ENCODE measurements at regions not wholly inside any gene's neighbourhood (a gene's known extent, or its start where the extent isn't known, plus 50 kb on each side); places are given as distances from the start of the nearest gene placed in this dataset.
"Not testable (repeated sequence)": the region's sequence is repeated elsewhere in the genome, so short reads cannot be mapped to it uniquely, and the experiment has no call there.

DNA sequence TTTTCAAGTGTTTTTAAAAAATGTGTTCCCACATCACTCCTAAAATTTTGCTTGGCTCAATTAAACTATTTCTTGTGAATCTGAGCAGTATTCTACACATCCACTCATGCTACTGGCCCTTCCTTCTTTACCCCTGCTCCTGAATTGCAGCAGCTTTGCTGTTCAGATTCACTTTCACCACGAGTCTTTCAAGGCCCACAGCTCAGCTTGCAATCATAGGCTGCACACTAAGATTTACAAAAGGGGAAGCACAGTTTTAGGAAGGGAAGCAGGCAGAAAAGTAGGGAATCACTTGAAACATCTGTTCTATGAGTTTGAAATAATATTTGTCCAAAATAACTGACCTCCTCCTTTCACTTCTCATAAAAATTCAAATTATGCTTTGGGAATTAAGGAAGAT, 70.9 kb upstream of the EDEM3 start:
- DNase-seq (ENCODE audit: insufficient read length, low spot score) (no peak), FAIRE-seq (peak; percentile 58)

DNA sequence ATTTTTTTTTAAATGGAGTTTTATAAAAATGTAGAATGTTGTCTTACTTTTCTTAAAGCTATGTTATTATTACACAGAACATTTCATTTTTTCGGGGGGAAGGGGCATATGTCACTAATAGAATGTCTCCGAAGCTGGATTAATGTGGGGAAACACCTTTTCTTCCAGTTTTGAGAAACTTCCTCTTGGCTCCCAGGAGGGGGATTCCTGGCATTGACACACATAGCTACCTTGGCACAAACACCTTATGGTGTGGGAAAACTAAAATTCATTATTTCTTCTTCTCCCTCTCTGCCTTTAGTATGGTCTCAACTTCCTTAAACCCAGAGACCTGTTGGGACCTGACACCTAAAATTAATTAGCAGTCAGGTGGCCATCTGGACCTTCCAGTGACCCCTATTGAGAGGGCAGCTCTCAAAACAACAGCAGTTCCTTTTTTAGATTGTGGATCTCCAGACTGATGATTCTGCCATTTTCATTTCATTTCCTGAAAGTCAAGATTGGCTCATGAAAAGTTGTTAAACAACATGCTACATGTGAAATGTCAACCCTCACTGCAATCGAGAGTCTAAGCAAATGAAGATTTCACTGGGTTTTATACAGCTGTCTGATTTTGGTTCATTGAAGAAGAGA, 70.1 kb upstream of the EDEM3 start:
- no peak for DNase-seq (ENCODE audit: insufficient read length, low spot score)
- no peak for FAIRE-seq

More for the DNA sequence above, 70.9 kb upstream of the EDEM3 start:
- TF ChIP-seq PAX5 (IDR thresholded peaks at IDR 0.05; ENCODE audit: insufficient read depth, low read length, severe bottlenecking) (no peak), POU2F2 (IDR thresholded peaks at IDR 0.05; ENCODE audit: low read depth, low read length) (no peak), POLR2A (IDR thresholded peaks at IDR 0.05; ENCODE audit: low read depth, low read length) (no peak), SPI1 (IDR thresholded peaks at IDR 0.05; ENCODE audit: low read depth, low read length) (peak; percentile 20; the same call in 1 of the 2 replicates), TAF1 (IDR thresholded peaks at IDR 0.05; ENCODE audit: low read depth, low read length) (no peak), POLR2AphosphoS5 (IDR thresholded peaks at IDR 0.05; ENCODE audit: low read depth, low read length) (no peak)

DNA sequence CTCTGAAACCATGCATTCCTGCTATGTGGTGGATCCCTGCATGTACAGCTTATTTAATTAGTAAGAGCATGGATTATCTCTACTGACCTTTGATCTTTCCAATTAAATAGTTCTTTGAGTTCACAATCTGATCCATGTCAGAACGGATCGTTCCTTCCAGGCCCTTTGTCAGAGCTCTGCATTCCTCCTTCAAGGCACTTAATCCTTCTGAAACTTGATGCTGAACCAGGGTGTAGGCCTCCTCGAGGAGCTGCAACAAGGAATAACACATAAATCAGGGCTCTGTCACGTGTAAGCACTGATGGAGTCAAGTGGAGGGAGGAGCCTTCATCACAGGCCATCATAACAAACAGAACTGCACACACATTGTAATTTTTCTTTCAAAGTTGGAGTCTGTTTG, 68.4 kb upstream of the EDEM3 start:
- FAIRE-seq: no peak
- no peak for TF ChIP-seq POLR2A (IDR thresholded peaks at IDR 0.05; ENCODE audit: low read depth, low read length)
- TF ChIP-seq POLR2AphosphoS5 (IDR thresholded peaks at IDR 0.05; ENCODE audit: low read depth, low read length): no peak
- no peak for TF ChIP-seq POU2F2 (IDR thresholded peaks at IDR 0.05; ENCODE audit: low read depth, low read length)
- TF ChIP-seq TAF1 (IDR thresholded peaks at IDR 0.05; ENCODE audit: low read depth, low read length): no peak
- DNase-seq (ENCODE audit: insufficient read length, low spot score): no peak

More for the DNA sequence above, 70.1 kb upstream of the EDEM3 start:
- peak; percentile 57 for TF ChIP-seq SPI1 (IDR thresholded peaks at IDR 0.05; ENCODE audit: low read depth, low read length)
- TF ChIP-seq PAX5 (IDR thresholded peaks at IDR 0.05; ENCODE audit: insufficient read depth, low read length, severe bottlenecking): no peak

DNA sequence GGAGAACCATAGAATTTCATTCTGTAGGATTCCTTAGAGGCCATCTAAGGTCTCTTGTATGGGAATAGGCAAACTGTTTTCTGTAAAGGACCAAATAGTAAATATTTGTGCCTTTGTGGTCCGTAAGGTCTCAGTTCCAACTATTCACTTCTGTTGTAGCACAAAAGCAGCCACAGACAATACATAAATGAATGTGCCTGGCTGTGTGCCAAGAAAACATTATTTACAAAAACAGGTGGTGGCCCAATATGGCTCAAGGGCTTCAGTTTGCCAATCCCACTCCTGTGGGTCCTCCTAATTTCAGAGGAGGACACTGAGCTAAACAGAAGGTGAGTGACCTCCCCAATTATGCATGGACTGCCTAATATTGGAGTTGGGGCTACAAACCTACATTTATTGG, 67.6 kb upstream of the EDEM3 start:
- TF ChIP-seq POU2F2 (IDR thresholded peaks at IDR 0.05; ENCODE audit: low read depth, low read length): no peak
- TF ChIP-seq POLR2A (IDR thresholded peaks at IDR 0.05; ENCODE audit: low read depth, low read length): no peak
- TF ChIP-seq TAF1 (IDR thresholded peaks at IDR 0.05; ENCODE audit: low read depth, low read length): no peak
- no peak for TF ChIP-seq PAX5 (IDR thresholded peaks at IDR 0.05; ENCODE audit: insufficient read depth, low read length, severe bottlenecking)
- no peak for TF ChIP-seq SPI1 (IDR thresholded peaks at IDR 0.05; ENCODE audit: low read depth, low read length)
- TF ChIP-seq POLR2AphosphoS5 (IDR thresholded peaks at IDR 0.05; ENCODE audit: low read depth, low read length): no peak
- DNase-seq (ENCODE audit: insufficient read length, low spot score) (no peak), FAIRE-seq (no peak)

DNA sequence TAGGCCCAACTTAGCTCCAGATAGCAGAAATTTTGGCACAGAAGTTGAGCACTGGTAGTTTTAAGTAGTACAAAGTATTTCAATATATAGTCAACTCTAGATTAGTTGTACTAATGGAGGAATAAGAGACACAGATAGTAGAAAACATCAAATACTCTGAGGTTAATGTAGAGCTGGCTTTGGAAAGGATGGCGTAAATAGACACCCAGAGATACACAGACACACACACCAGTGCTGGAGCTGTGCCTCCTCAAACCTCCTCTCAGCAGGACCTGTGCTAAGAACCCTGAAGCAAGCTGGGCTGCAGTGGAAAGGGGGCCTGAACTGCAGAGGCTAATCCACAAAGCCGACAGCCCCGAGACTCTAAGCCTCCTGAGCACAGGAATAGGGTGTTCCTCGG, 67.0 kb upstream of the EDEM3 start:
- TF ChIP-seq PAX5 (IDR thresholded peaks at IDR 0.05; ENCODE audit: insufficient read depth, low read length, severe bottlenecking) (no peak), SPI1 (IDR thresholded peaks at IDR 0.05; ENCODE audit: low read depth, low read length) (no peak), POLR2A (IDR thresholded peaks at IDR 0.05; ENCODE audit: low read depth, low read length) (no peak), POLR2AphosphoS5 (IDR thresholded peaks at IDR 0.05; ENCODE audit: low read depth, low read length) (no peak)
- FAIRE-seq (no peak), DNase-seq (ENCODE audit: insufficient read length, low spot score) (no peak)

DNA sequence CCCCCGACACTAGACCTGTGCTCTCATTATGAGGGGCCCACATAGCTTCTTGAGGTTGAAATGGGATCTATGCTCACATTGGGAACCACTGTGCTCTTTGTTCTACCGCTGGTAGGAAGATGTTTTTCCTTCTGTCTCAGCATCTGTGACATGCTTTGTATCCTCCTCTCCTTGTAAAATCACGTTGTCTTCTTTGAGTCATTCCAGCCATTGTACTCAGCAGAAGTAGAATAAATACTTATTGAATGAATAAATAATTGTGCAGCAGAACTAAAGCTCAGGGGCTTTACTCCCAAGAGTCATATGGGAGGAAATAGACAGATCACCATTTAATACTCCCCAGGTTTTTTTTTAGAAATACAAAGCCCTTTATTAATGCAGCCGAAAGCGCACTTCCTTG, 66.3 kb upstream of the EDEM3 start:
- no peak for DNase-seq (ENCODE audit: insufficient read length, low spot score)
- no peak for TF ChIP-seq POU2F2 (IDR thresholded peaks at IDR 0.05; ENCODE audit: low read depth, low read length)
- no peak for TF ChIP-seq TAF1 (IDR thresholded peaks at IDR 0.05; ENCODE audit: low read depth, low read length)
- TF ChIP-seq POLR2AphosphoS5 (IDR thresholded peaks at IDR 0.05; ENCODE audit: low read depth, low read length): no peak
- TF ChIP-seq POLR2A (IDR thresholded peaks at IDR 0.05; ENCODE audit: low read depth, low read length): no peak
- TF ChIP-seq SPI1 (IDR thresholded peaks at IDR 0.05; ENCODE audit: low read depth, low read length): no peak
- TF ChIP-seq PAX5 (IDR thresholded peaks at IDR 0.05; ENCODE audit: insufficient read depth, low read length, severe bottlenecking): no peak
- FAIRE-seq: no peak

DNA sequence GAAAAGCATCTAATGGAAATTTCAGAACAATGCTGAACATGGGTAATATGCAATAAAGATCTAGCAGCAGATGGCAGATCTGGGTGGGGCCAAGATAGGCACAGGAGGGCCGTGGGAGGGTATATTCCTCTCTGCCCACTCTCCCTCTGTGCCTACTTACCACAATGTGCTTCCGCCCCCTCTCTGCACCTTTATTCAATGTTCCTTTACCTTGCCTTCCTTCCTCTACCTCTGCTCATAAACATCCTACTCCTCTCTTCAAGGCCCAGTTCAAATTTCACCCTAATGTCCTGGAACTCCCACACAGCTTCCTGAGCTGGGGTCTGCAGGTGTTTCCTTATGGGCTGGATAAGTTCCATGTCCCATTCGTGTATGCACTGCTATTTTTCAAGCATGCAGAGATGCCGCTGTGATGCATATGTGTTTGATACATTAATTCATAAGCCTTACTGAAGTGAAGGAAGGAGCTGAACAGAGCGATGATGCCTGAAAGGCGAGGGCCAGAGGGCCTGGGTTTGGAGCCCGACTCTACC, 65.6 kb upstream of the EDEM3 start:
- TF ChIP-seq POLR2A (IDR thresholded peaks at IDR 0.05; ENCODE audit: low read depth, low read length) (no peak), TAF1 (IDR thresholded peaks at IDR 0.05; ENCODE audit: low read depth, low read length) (no peak), PAX5 (IDR thresholded peaks at IDR 0.05; ENCODE audit: insufficient read depth, low read length, severe bottlenecking) (no peak), SPI1 (IDR thresholded peaks at IDR 0.05; ENCODE audit: low read depth, low read length) (no peak)
- FAIRE-seq: no peak
- no peak for DNase-seq (ENCODE audit: insufficient read length, low spot score)

DNA sequence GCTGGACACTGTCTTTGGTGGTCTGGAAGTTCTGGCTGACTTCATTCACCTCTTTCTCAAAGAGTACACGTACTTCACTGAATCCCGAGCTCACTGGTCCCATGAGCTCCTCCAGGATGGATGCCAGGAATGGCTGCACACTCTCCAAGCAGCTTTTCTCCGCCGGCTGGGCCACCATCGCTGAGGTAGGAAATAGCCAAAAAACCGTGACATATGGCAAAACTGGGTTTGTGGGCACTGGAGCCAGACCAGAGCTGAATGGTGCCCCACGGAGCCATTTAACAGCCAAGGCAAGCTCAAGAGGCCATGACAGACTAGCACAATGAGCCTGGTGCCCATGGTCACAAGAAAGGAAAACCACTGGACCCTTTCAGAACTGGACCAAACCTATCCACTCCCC, 64.0 kb upstream of the EDEM3 start:
- FAIRE-seq (no peak), DNase-seq (ENCODE audit: insufficient read length, low spot score) (no peak)
- TF ChIP-seq SPI1 (IDR thresholded peaks at IDR 0.05; ENCODE audit: low read depth, low read length): no peak
- TF ChIP-seq POU2F2 (IDR thresholded peaks at IDR 0.05; ENCODE audit: low read depth, low read length): no peak
- no peak for TF ChIP-seq POLR2A (IDR thresholded peaks at IDR 0.05; ENCODE audit: low read depth, low read length)
- TF ChIP-seq TAF1 (IDR thresholded peaks at IDR 0.05; ENCODE audit: low read depth, low read length): no peak
- no peak for TF ChIP-seq POLR2AphosphoS5 (IDR thresholded peaks at IDR 0.05; ENCODE audit: low read depth, low read length)
- TF ChIP-seq PAX5 (IDR thresholded peaks at IDR 0.05; ENCODE audit: insufficient read depth, low read length, severe bottlenecking): no peak

DNA sequence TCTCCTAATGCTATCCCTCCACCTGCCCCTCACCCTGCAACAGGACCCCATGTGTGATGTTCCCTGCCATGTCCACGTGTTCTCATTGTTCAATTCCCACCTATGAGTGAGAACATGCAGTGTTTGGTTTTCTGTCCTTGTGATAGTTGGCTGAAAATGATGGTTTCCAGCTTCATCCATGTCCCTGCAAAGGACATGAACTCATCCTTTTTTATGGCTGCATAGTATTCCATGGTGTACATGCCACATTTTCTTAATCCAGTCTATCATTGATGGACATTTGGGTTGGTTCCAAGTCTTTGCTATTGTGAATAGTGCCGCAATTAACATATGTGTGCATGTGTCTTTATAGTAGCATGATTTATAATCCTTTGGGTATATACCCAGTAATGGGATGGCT, 62.3 kb upstream of the EDEM3 start:
- not testable (repeated sequence) for DNase-seq (ENCODE audit: insufficient read length, low spot score); FAIRE-seq

DNA sequence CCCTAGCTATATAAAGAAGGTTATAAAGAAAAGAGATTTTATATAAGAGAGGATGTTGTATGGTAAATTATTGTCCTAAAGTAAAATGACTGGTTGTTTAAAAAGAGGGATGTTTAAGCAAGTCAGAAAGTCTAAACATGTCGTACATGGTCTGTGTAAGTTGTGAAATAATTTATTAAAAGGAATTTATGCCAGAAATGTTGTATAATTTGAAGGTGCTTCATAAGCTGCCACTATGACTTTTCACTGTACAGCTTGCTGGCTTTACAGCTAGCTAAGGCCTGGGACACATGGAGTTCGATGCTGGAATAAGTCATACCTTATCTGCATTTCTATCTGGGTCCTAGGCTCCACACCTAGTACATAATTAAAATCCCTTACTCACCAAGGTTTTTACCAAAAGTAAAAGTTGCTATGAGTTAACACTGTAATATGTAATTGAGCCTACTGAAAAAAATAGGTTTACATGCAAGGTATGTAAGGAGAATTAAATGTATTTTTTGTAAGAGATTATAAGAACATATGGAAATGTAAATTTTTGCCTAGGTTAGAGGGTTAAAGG, 59.0 kb upstream of the EDEM3 start:
- no peak for TF ChIP-seq POU2F2 (IDR thresholded peaks at IDR 0.05; ENCODE audit: low read depth, low read length)
- no peak for TF ChIP-seq POLR2AphosphoS5 (IDR thresholded peaks at IDR 0.05; ENCODE audit: low read depth, low read length)
- TF ChIP-seq PAX5 (IDR thresholded peaks at IDR 0.05; ENCODE audit: insufficient read depth, low read length, severe bottlenecking): no peak
- no peak for TF ChIP-seq POLR2A (IDR thresholded peaks at IDR 0.05; ENCODE audit: low read depth, low read length)
- no peak for TF ChIP-seq TAF1 (IDR thresholded peaks at IDR 0.05; ENCODE audit: low read depth, low read length)
- TF ChIP-seq SPI1 (IDR thresholded peaks at IDR 0.05; ENCODE audit: low read depth, low read length): no peak
- DNase-seq (ENCODE audit: insufficient read length, low spot score): no peak
- no peak for FAIRE-seq

All from GM12891 (cell line).